ENCODE measurements at regions not wholly inside any gene's neighbourhood (a gene's known extent, or its start where the extent isn't known, plus 50 kb on each side); places are given as distances from the start of the nearest gene placed in this dataset.

GRCh38 chr13:76425935-76426334 lies 460.3 kb downstream of the KCTD12 start:
- no peak for TF ChIP-seq EZH2 (IDR thresholded peaks at IDR 0.05; ENCODE audit: insufficient read depth, poor library complexity, severe bottlenecking)
- TF ChIP-seq EZH2phosphoT487 (IDR thresholded peaks at IDR 0.05; ENCODE audit: insufficient read depth, low read depth), result no peak
